ENCODE measurements at regions not wholly inside any gene's neighbourhood (a gene's known extent, or its start where the extent isn't known, plus 50 kb on each side); places are given as distances from the start of the nearest gene placed in this dataset.

DNA sequence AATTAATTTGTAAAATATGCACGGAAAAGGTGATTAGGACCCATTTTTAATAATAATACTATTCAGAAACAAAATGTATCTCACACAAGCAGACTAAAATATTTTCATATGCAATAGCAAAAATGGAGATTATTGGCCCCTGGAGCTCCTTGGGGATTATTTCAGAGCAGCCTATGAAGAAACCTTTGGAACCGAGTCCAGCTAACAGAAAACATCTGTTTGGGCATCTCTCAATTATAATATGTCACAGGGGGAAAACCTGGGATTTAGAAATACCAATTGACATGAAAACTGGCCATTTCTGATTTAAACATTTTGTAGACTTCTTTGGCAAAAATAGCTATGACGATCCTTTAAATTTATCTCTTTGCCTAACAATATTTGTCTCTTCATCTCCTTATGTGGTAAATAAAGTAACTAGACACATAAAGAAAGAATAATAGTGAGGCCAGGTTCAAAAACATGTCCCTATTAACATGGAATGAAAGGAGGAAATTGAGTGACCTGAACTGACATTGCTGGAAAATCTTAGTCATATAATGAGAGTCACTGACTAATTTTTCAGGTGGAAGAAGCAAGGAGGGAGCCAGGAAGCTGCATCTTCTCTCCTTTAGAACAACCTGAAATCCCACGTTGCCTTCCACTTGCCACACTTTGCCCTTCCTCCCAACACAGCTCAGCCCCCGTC lies 199.0 kb downstream of the SOD2 start:
- TF ChIP-seq, protein P1, sequence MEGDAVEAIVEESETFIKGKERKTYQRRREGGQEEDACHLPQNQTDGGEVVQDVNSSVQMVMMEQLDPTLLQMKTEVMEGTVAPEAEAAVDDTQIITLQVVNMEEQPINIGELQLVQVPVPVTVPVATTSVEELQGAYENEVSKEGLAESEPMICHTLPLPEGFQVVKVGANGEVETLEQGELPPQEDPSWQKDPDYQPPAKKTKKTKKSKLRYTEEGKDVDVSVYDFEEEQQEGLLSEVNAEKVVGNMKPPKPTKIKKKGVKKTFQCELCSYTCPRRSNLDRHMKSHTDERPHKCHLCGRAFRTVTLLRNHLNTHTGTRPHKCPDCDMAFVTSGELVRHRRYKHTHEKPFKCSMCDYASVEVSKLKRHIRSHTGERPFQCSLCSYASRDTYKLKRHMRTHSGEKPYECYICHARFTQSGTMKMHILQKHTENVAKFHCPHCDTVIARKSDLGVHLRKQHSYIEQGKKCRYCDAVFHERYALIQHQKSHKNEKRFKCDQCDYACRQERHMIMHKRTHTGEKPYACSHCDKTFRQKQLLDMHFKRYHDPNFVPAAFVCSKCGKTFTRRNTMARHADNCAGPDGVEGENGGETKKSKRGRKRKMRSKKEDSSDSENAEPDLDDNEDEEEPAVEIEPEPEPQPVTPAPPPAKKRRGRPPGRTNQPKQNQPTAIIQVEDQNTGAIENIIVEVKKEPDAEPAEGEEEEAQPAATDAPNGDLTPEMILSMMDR (IDR thresholded peaks at IDR 0.05): no peak
- H3K4me3 ChIP-seq: no peak overlapping the region
- intact Hi-C loops (cut with DNase I; ENCODE audit: low total_unique reads): no loop called here
- no peaks in the 10 kb centered on the region for H3K36me3 ChIP-seq
- no peak for DNase-seq
- peaks cover 0 to 8% (median 3%) of the 10 kb centered on the region in 3 donors for H3K9me3 ChIP-seq
- H3K4me1 ChIP-seq: no peaks in the 10 kb centered on the region
- no peak overlapping the region for H3K27ac ChIP-seq
- H3K27me3 ChIP-seq: no peaks in the 10 kb centered on the region

- TF ChIP-seq, protein P1 (IDR thresholded peaks at IDR 0.05): no peak
- Histone ChIP-seq H3K36me3 (no peaks in the 10 kb centered on the region), H3K27me3 (no peaks in the 10 kb centered on the region), H3K4me3 (no peak overlapping the region), H3K4me1 (no peaks in the 10 kb centered on the region), H3K27ac (no peak overlapping the region), H3K9me3 (peaks cover 0 to 3% (median under 1%) of the 10 kb centered on the region in 3 donors)
- intact Hi-C loops (cut with DNase I; ENCODE audit: low total_unique reads): no loop called here
- no peak for DNase-seq
Observed at GRCh38 chr6:159493231-159493897, 199.7 kb downstream of the SOD2 start.

- Histone ChIP-seq H3K9me3 (no peaks in the 10 kb centered on the region), H3K27ac (no peak overlapping the region), H3K27me3 (no peaks in the 10 kb centered on the region), H3K4me3 (no peak overlapping the region), H3K36me3 (no peaks in the 10 kb centered on the region), H3K4me1 (no peaks in the 10 kb centered on the region)
- TF ChIP-seq, protein P1 (IDR thresholded peaks at IDR 0.05): no peak
- DNase-seq: peak in 1 of 2 donors; percentile 65
- intact Hi-C loops (cut with DNase I; ENCODE audit: low total_unique reads): no loop called here
Observed at GRCh38 chr6:159490298-159490937, 202.6 kb downstream of the SOD2 start.

DNA sequence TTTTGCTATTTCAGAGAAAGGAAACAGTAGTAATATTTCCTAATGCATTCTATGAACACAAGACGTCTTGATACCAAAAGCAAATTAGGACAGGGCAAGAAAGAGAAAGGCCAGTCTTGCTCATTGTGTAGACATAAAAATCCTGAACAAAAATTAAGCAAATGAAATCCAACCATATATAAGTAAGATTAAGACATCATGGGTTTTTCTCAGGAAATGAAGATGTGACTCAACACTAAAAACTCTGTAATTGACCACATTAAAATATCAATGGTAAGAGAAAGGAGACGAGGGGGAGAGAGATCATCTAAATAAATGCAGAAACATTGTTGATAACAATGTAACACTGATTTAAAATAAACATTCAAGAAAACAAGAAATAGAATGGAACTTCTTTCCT lies 205.4 kb downstream of the SOD2 start:
- TF ChIP-seq, protein P1 (IDR thresholded peaks at IDR 0.05): no peak
- Histone ChIP-seq H3K27ac (no peak overlapping the region), H3K9me3 (no peaks in the 10 kb centered on the region), H3K4me3 (no peak overlapping the region), H3K27me3 (no peaks in the 10 kb centered on the region), H3K36me3 (no peaks in the 10 kb centered on the region), H3K4me1 (peaks cover 0 to 5% (median 0%) of the 10 kb centered on the region in 4 donors)
- DNase-seq: no peak
- intact Hi-C loops (cut with DNase I; ENCODE audit: low total_unique reads): no loop called here

GRCh38 chr6:159483259-159483658 lies 209.8 kb downstream of the SOD2 start:
- Histone ChIP-seq H3K27ac (no peak overlapping the region), H3K27me3 (no peaks in the 10 kb centered on the region), H3K36me3 (no peaks in the 10 kb centered on the region), H3K9me3 (no peaks in the 10 kb centered on the region), H3K4me3 (no peak overlapping the region), H3K4me1 (peaks cover 0 to 5% (median 0%) of the 10 kb centered on the region in 4 donors)
- intact Hi-C loops (cut with DNase I; ENCODE audit: low total_unique reads): no loop called here
- DNase-seq: no peak
- TF ChIP-seq, protein P1 (IDR thresholded peaks at IDR 0.05): no peak
